IgD-negative memory B cell (primary cell): ENCODE measurements at regions not wholly inside any gene's neighbourhood (a gene's known extent, or its start where the extent isn't known, plus 50 kb on each side); places are given as distances from the start of the nearest gene placed in this dataset.

Source experiments
- H3K27ac Mint-ChIP-seq, 3 donors: one replicate each; pipeline ENCODE4 v1.8.0; 2020 to 2022; ENCODE audit warnings: mild to moderate bottlenecking in 3 of 3, mixed read lengths in 3 of 3, moderate library complexity in 1 of 3
- H3K27me3 Mint-ChIP-seq: one replicate; pipeline ENCODE4 v1.8.0; 2021; ENCODE audit warnings: mixed read lengths
- H3K36me3 Mint-ChIP-seq: one replicate; pipeline ENCODE4 v1.8.0; 2020; ENCODE audit warnings: mild to moderate bottlenecking, mixed read lengths
- H3K4me1 Mint-ChIP-seq, 3 donors: one replicate each; pipeline ENCODE4 v1.8.0; 2020 to 2022; ENCODE audit warnings: mixed read lengths in 3 of 3, mild to moderate bottlenecking in 1 of 3
- H3K4me3 Mint-ChIP-seq, 4 donors: one replicate each; pipeline ENCODE4 v1.8.0; 2020 to 2022; ENCODE audit warnings: mild to moderate bottlenecking in 4 of 4, mixed read lengths in 4 of 4, moderate library complexity in 3 of 4
- H3K9me3 Mint-ChIP-seq, 3 donors: one replicate each; pipeline ENCODE4 v1.8.0; 2020 to 2021; ENCODE audit warnings: mixed read lengths in 3 of 3, mild to moderate bottlenecking in 1 of 3

DNA sequence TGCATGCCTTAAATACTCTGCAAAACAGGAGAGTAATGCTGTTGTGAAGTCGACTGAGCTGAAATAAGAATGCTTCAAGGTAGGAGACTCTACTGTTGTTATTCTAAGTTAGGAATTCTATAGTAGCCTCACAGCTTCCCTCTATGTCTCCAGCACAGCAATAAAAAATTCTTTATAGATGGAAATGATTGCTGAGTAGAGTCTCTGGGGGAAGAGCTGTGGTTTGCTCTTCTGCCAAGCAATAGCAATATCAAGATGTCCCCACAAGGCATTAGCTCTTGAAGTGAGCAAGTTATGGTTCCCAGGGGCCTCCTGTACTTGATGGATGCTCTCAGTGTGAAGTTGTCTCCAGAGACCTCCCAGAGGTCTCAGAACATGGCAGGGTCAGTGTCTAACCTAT is 880.6 kb upstream of the FRG1 start:
- H3K4me1 Mint-ChIP-seq, result no peaks in the 10 kb centered on the region
- no peak overlapping the region for H3K27ac Mint-ChIP-seq
- H3K4me3 Mint-ChIP-seq, result no peak overlapping the region
- no peaks in the 10 kb centered on the region for H3K27me3 Mint-ChIP-seq
- no peaks in the 10 kb centered on the region for H3K36me3 Mint-ChIP-seq
- H3K9me3 Mint-ChIP-seq, result peaks cover 7 to 17% (median 9%) of the 10 kb centered on the region in 3 donors

DNA sequence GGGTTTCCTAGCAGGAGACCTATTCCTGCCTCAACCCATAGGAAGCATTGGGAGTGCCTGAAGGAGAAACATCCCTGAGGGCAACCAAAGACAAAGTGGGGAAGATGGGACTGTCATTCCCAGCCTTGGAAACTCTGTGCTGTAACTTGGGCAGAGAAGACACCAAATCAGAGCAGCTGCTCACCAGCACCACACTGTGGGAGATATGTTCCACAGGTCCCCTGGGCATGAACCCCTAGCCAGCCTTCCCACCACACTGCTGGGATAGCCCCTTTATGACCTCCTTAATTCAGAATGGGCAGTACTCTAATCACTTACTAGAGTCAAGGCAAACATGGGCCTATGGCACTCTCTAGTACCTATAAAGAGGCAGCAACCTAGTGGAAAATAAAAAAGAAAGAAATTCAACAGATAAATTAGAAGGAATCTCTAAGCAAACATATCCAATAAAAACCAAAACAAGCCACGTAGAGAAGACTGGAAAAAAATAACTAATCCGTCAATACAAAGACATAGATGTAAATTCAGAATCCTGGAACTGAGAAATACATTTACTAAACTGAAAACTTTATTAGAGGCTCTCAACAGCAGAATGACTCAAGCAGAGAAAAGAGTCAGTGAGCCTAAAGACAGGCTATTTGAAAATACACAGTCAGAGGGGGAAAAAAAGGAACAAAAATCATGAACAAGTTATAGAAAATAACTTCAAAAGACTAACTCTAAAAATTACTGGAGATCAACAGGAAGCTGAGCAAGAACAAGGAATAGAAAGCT is 878.4 kb upstream of the FRG1 start:
- H3K36me3 Mint-ChIP-seq, result no peaks in the 10 kb centered on the region
- H3K27me3 Mint-ChIP-seq, result no peaks in the 10 kb centered on the region
- H3K4me1 Mint-ChIP-seq, result no peaks in the 10 kb centered on the region
- no peak overlapping the region for H3K27ac Mint-ChIP-seq
- H3K9me3 Mint-ChIP-seq, result peaks cover 7 to 17% (median 9%) of the 10 kb centered on the region in 3 donors
- no peak overlapping the region for H3K4me3 Mint-ChIP-seq

DNA sequence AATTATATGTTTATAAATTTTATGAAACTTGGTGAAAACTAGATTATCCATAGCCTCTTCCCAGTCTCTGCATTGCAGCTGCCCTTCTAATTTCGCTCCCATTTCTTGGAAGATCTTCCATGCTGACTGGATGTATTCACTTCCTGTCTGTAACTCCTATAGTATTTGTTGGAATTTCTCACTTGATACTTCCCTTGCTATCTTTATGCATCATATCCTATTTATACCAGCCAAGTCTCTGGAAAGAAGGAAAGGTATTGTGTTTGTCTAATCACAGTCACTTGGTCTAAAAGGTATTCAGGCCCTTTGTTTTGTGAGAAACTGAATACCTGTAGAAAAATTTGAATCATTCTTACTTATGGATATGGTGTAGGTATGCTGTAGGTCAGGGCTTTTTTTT is 870.9 kb upstream of the FRG1 start:
- Mint-ChIP-seq H3K27me3 (no peaks in the 10 kb centered on the region), H3K27ac (no peak overlapping the region), H3K4me3 (no peak overlapping the region), H3K4me1 (peaks cover 0 to 2% (median 0%) of the 10 kb centered on the region in 3 donors), H3K36me3 (no peaks in the 10 kb centered on the region), H3K9me3 (peaks cover 0 to 13% (median 8%) of the 10 kb centered on the region in 3 donors)

DNA sequence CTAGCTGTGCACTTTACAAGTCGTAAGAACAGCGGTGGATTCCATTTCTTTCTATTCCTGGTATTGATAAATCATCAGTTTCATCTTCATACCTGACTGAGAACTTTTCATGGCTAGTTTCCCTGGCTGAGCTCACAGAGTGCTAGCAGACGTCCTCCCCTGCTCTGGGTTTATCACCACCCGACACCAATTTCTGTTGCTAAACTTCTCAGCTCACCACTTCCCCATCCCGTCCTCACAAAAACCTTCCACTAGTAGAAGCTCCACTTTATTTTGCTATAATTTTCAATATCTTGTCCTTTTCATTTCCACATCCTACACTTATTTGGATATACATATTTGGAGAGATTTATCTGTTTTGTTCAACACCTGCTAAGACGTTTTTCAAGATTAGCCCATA is 869.4 kb upstream of the FRG1 start:
- no peaks in the 10 kb centered on the region for H3K36me3 Mint-ChIP-seq
- H3K27ac Mint-ChIP-seq, result no peak overlapping the region
- H3K9me3 Mint-ChIP-seq, result peaks cover 2 to 13% (median 6%) of the 10 kb centered on the region in 3 donors
- no peaks in the 10 kb centered on the region for H3K27me3 Mint-ChIP-seq
- H3K4me3 Mint-ChIP-seq, result no peak overlapping the region
- peaks cover 0 to 2% (median 0%) of the 10 kb centered on the region in 3 donors for H3K4me1 Mint-ChIP-seq

DNA sequence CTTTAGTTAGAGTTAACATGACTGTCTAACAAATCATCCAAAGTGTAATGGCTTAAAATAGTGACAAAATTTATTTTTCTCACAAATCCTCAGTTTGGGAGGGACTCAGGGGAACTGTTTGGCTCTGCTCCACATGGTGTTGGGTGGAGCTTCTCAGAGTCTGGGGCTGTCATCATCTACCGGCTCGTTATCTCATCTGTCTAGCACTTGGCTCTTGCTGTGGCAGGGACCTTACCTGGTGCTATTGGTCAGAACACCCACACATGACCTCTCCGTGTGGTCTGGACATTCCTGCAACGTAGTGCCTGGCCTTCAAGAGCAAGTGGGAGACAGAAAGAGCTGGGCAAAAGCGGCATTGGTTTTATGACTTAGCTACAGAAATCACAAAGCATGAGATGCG is 866.9 kb upstream of the FRG1 start:
- no peaks in the 10 kb centered on the region for H3K27me3 Mint-ChIP-seq
- no peak overlapping the region for H3K4me3 Mint-ChIP-seq
- peaks cover 2 to 13% (median 6%) of the 10 kb centered on the region in 3 donors for H3K9me3 Mint-ChIP-seq
- no peak overlapping the region for H3K27ac Mint-ChIP-seq
- H3K36me3 Mint-ChIP-seq, result no peaks in the 10 kb centered on the region
- H3K4me1 Mint-ChIP-seq, result peaks cover 0 to 2% (median 0%) of the 10 kb centered on the region in 3 donors

DNA sequence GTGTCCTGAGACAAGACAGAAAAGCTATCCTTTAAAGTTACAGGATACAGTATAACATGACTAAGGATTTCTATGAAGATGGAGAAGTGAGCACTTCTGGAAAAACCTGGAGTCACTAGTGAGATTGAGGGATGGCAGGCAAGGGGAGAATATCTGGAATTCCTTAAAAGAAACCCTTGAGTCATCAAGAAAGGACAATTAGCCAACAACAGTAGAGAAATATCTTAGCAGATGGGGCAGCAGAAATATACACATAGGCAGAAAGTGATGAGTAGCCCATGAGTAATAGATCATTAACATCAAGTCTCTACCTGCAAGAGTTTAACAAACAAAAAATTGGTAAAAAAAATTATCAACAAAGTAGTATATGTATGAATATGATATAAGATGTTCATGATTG is 858.8 kb upstream of the FRG1 start:
- no peaks in the 10 kb centered on the region for H3K36me3 Mint-ChIP-seq
- no peak overlapping the region for H3K27ac Mint-ChIP-seq
- H3K9me3 Mint-ChIP-seq, result peaks cover 0 to 16% (median 5%) of the 10 kb centered on the region in 3 donors
- no peaks in the 10 kb centered on the region for H3K4me1 Mint-ChIP-seq
- H3K4me3 Mint-ChIP-seq, result no peak overlapping the region
- H3K27me3 Mint-ChIP-seq, result no peaks in the 10 kb centered on the region

DNA sequence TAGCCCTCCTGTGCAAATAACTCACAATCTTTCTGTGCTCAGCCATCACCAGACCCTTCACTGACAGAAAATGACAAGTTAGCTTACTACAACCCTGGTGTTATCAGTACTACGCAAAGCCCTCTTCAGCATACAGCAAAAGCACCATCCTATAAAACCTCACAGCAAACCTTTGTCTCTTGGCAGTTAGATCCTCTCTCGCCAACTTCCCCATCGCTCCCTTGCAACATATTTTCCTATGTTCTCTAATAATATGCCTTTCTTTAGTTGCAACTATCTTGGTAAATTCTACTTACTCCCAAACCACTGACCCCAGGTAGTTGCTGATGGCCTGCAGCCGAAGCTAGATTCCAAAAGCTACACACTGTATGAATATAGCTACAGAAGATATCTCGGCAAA is 856.9 kb upstream of the FRG1 start:
- H3K4me3 Mint-ChIP-seq, result no peak overlapping the region
- no peaks in the 10 kb centered on the region for H3K27me3 Mint-ChIP-seq
- peaks cover 0 to 16% (median 2%) of the 10 kb centered on the region in 3 donors for H3K9me3 Mint-ChIP-seq
- no peaks in the 10 kb centered on the region for H3K36me3 Mint-ChIP-seq
- H3K27ac Mint-ChIP-seq, result no peak overlapping the region
- no peaks in the 10 kb centered on the region for H3K4me1 Mint-ChIP-seq

DNA sequence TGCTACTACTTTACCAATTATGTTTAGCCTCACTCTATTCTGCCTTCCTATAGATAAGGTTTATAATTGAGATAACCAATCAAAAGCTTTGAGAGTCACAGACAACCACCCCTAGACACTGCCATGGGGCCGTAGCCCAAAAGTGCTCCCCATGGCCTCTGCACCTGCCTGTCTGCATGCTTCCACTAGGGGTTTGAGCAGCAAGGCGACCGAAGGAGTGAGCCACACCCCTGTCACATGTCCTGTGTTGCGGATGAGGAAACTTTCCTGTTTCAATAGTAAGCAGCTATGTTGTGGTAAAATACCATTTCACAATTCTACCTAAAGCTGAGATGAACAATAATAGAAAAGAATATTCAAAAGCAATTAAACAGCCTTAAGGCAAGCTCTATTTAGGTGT is 856.0 kb upstream of the FRG1 start:
- no peak overlapping the region for H3K4me3 Mint-ChIP-seq
- no peaks in the 10 kb centered on the region for H3K27me3 Mint-ChIP-seq
- no peaks in the 10 kb centered on the region for H3K4me1 Mint-ChIP-seq

DNA sequence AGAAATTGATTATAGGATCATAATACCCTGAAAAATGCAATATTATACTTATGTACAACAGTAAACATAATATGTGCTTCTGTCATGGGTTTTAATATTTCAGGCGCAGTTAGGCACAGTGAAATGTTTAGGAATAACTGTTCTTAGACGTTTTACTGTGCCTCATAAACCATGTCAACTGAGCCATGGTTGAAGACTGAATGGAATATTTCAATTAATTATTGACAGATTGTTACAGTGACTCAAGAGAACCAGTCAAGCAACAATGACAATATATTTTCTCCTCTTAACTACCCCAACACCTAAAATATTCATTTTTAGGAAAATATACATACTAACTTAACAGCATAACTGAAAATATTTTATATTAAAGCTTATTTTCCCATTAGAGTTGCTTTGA is 852.7 kb upstream of the FRG1 start:
- Mint-ChIP-seq H3K9me3 (peaks cover 0 to 9% (median 4%) of the 10 kb centered on the region in 3 donors), H3K36me3 (no peaks in the 10 kb centered on the region), H3K4me3 (no peak overlapping the region), H3K27ac (no peak overlapping the region), H3K27me3 (no peaks in the 10 kb centered on the region), H3K4me1 (peaks cover 0 to 6% (median 5%) of the 10 kb centered on the region in 3 donors)

More for the DNA sequence above, 856.0 kb upstream of the FRG1 start:
- H3K36me3 Mint-ChIP-seq, result no peaks in the 10 kb centered on the region
- H3K9me3 Mint-ChIP-seq, result peaks cover 0 to 16% (median 2%) of the 10 kb centered on the region in 3 donors
- H3K27ac Mint-ChIP-seq, result no peak overlapping the region

DNA sequence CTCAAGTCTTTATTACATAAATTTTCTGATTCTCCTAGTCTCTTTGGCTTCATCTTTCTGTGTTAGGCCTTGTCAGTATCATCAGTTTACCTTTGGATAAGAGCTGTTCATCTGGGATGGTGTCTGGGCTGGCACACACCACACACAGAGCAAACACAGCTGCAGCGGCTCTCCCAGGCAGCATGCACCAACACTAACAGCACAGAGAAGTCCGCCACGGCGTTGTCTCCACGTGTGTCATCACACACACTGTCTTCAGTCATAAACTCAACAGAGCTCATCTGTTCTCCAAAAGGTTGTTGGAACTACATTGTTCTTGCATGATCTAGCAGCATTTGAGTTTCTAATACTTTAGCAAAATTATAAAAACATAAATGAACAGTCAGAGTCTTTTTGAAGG is 851.9 kb upstream of the FRG1 start:
- Mint-ChIP-seq H3K9me3 (peaks cover 0 to 6% (median 4%) of the 10 kb centered on the region in 3 donors), H3K4me1 (peaks cover 0 to 6% (median 5%) of the 10 kb centered on the region in 3 donors), H3K36me3 (no peaks in the 10 kb centered on the region), H3K27ac (no peak overlapping the region), H3K27me3 (no peaks in the 10 kb centered on the region), H3K4me3 (no peak overlapping the region)

DNA sequence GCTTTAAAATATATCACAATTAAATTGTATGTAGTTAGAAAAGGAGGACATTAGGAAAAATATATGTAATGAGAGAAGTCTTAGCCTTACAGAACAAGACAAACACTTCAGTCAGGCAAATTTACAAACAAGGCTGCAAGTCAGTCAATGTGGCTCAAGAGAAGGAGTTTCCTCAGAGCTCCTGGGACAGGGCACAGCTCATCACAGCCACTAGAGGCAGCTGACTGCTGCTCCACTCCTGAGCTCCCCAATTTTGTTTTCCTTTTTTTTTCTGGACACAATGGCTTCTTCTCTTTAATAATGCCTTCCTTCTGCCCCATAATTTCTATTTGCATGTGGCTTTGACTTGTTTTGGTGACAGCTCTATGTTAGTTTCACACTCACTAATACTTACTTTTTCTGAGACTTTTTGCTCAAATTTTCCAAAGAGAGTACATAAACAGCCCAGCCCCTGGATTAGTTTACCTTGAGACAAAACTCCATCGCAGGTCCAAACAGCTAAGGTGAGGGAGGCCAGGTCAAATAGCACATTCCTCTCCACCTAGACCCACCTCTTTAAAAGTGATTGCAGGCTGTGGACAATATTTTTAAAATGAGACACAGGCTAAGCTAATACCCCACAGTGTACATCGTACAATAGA is 850.4 kb upstream of the FRG1 start:
- Mint-ChIP-seq H3K9me3 (peaks cover 0 to 4% (median 3%) of the 10 kb centered on the region in 3 donors), H3K27ac (no peak overlapping the region), H3K36me3 (no peaks in the 10 kb centered on the region), H3K4me1 (peaks cover 0 to 6% (median 5%) of the 10 kb centered on the region in 3 donors), H3K27me3 (no peaks in the 10 kb centered on the region), H3K4me3 (no peak overlapping the region)

DNA sequence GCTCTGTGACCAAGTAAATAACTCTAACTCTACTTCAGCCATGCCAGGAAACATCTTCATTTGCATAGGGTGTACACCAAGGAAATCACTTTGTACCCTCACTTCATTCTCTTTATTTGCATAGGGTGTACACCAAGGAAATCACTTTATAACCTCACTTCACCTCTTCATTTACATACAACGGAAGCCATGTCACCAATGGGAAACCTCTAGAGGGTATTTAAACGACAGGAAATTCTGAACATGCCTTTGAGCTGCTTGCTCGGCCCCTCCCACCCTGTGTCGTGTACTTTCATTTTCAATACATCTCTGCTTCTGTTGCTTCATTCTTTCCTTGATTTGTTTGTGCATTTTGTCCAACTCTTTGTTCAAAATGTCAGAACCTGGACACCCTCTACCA is 848.1 kb upstream of the FRG1 start:
- Mint-ChIP-seq H3K9me3 (peaks cover 2 to 4% (median 3%) of the 10 kb centered on the region in 3 donors), H3K27ac (no peak overlapping the region), H3K36me3 (peaks cover 4% of the 10 kb centered on the region), H3K4me3 (peak overlapping the region in 2 of 4 donors; percentile 56 to 66), H3K4me1 (peaks cover 0 to 6% (median 5%) of the 10 kb centered on the region in 3 donors), H3K27me3 (no peaks in the 10 kb centered on the region)

DNA sequence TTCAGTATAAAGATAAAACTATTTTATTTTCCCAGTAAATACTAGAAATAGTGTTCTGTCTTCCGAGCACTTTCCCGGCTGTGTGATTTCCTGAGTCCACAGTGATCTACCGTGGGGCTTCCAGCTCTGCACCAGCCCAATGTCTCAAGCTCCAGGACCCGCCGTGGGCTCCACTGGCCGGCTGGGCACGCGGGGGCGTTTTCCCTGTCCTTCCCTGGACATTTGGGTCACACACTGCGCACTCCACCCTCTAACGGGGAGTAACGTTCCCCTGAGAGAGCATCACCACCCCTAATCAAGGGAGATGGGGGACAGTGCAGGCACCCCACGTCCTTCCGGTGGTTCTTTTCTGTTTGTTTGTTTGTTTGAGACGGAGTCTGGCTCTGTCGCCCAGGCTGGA is 844.6 kb upstream of the FRG1 start:
- peaks cover 6 to 9% (median 6%) of the 10 kb centered on the region in 3 donors for H3K9me3 Mint-ChIP-seq
- H3K27ac Mint-ChIP-seq, result no peak overlapping the region
- H3K36me3 Mint-ChIP-seq, result peaks cover 4% of the 10 kb centered on the region
- no peaks in the 10 kb centered on the region for H3K27me3 Mint-ChIP-seq
- H3K4me3 Mint-ChIP-seq, result no peak overlapping the region
- peaks cover 0 to 8% (median 5%) of the 10 kb centered on the region in 3 donors for H3K4me1 Mint-ChIP-seq

DNA sequence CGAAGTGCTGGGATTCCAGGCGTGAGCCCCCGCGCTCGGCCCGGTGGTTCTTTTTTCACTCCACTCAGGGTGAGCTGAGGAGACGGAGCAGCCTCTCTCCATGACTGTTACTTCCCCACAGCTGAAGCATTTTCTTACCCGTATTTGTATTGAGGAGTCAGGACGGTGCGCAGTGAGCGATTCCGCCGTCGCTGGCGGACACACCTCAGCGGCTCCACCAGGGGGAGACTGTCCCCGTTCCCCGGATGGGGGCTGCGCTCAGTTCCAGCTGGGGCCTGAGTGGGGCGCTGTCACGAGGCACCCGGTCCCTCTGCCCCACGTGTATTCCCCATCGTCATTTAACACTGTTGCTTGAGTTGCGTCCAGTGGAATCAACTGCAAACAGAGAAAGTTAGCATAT is 844.0 kb upstream of the FRG1 start:
- no peak overlapping the region for H3K27ac Mint-ChIP-seq
- peaks cover 4% of the 10 kb centered on the region for H3K36me3 Mint-ChIP-seq
- peaks cover 6 to 9% (median 6%) of the 10 kb centered on the region in 3 donors for H3K9me3 Mint-ChIP-seq
- no peak overlapping the region for H3K4me3 Mint-ChIP-seq
- peaks cover 0 to 8% (median 5%) of the 10 kb centered on the region in 3 donors for H3K4me1 Mint-ChIP-seq
- H3K27me3 Mint-ChIP-seq, result no peaks in the 10 kb centered on the region

DNA sequence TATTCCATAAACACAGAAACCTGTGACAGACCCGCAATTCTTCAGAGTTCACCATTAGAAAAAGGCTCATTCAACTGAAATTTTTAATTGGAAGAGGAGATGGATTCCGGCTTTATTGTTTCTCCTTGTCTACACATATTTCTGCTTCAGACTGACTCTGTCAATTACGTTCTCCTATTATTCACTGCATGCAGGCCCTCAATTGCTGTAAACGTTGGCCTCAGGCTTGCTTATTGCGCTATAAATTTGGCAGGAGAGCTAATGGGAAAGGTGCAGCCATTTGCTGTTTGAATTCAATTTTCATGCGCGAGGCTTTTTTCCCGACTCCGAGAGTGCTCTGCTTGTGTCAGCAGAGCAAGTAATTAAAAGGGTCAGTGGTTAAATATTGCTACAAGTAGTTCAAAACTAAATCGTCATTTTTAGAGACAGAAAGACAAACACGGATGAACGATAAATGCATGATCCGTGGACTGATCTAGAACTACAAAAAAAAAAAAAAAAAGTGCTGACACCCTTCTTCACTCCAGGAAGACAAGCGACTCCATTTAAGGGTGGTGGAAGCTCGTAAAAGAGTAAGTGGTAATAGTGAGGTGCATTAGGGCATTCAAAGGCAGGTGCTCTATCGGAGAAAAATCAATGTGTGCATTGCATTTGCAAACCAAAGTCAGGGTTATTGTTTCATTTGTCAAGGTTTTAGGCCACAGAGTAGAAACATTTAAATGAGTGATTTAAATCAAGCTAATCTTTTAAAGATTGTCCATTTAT is 841.6 kb upstream of the FRG1 start:
- H3K27ac Mint-ChIP-seq, result no peak overlapping the region
- no peak overlapping the region for H3K4me3 Mint-ChIP-seq
- peaks cover 2 to 9% (median 6%) of the 10 kb centered on the region in 3 donors for H3K9me3 Mint-ChIP-seq
- peaks cover 4% of the 10 kb centered on the region for H3K36me3 Mint-ChIP-seq
- no peaks in the 10 kb centered on the region for H3K27me3 Mint-ChIP-seq
- peaks cover 0 to 2% (median 0%) of the 10 kb centered on the region in 3 donors for H3K4me1 Mint-ChIP-seq
